GM21360 (cell line): ENCODE measurements at regions not wholly inside any gene's neighbourhood (a gene's known extent, or its start where the extent isn't known, plus 50 kb on each side); places are given as distances from the start of the nearest gene placed in this dataset.

Source experiments
- ATAC-seq: cut with Tn5 transposase; IDR thresholded peaks from one replicate; pipeline ENCODE4 v1.9.1; 2021; ENCODE audit warnings: mild to moderate bottlenecking, moderate library complexity; ENCODE audit not compliant: unreplicated experiment

- ATAC-seq: no peak
Observed at GRCh38 chr16:88283596-88283995, 99.2 kb upstream of the ZNF469 start.

GRCh38 chr16:88284101-88284500 is 98.7 kb upstream of the ZNF469 start:
- no peak for ATAC-seq

GRCh38 chr16:88284626-88285513 is 97.9 kb upstream of the ZNF469 start:
- no peak for ATAC-seq

GRCh38 chr16:88285514-88285822 is 97.3 kb upstream of the ZNF469 start:
- no peak for ATAC-seq

- ATAC-seq: no peak
Observed at GRCh38 chr16:88286301-88286923, 96.3 kb upstream of the ZNF469 start.

- ATAC-seq: no peak
Observed at GRCh38 chr16:88287219-88287618, 95.5 kb upstream of the ZNF469 start.

GRCh38 chr16:88288303-88288702 is 94.5 kb upstream of the ZNF469 start:
- no peak for ATAC-seq

- no peak for ATAC-seq
Observed at GRCh38 chr16:88289001-88289400, 93.8 kb upstream of the ZNF469 start.

GRCh38 chr16:88289561-88289960 is 93.2 kb upstream of the ZNF469 start:
- ATAC-seq: no peak

GRCh38 chr16:88289968-88290401 is 92.8 kb upstream of the ZNF469 start:
- ATAC-seq: no peak

- ATAC-seq: no peak
Observed at GRCh38 chr16:88290850-88291830, 91.6 kb upstream of the ZNF469 start.

GRCh38 chr16:88292007-88292970 is 90.5 kb upstream of the ZNF469 start:
- ATAC-seq: no peak

GRCh38 chr16:88293097-88293496 is 89.7 kb upstream of the ZNF469 start:
- ATAC-seq: no peak

GRCh38 chr16:88295671-88296436 is 86.9 kb upstream of the ZNF469 start:
- no peak for ATAC-seq

GRCh38 chr16:88296437-88297177 is 86.2 kb upstream of the ZNF469 start:
- ATAC-seq: no peak

- no peak for ATAC-seq
Observed at GRCh38 chr16:88297178-88297720, 85.5 kb upstream of the ZNF469 start.

GRCh38 chr16:88298181-88298832 is 84.5 kb upstream of the ZNF469 start:
- no peak for ATAC-seq
